ENCODE measurements at regions not wholly inside any gene's neighbourhood (a gene's known extent, or its start where the extent isn't known, plus 50 kb on each side); places are given as distances from the start of the nearest gene placed in this dataset.

- TF ChIP-seq CTCF (IDR thresholded peaks at IDR 0.05) (no peak), POLR2A (IDR thresholded peaks at IDR 0.05) (no peak)
Measured at GRCh38 chr7:25583621-25584020, 355.3 kb upstream of the NPVF start.
